ENCODE measurements at regions not wholly inside any gene's neighbourhood (a gene's known extent, or its start where the extent isn't known, plus 50 kb on each side); places are given as distances from the start of the nearest gene placed in this dataset.

DNA sequence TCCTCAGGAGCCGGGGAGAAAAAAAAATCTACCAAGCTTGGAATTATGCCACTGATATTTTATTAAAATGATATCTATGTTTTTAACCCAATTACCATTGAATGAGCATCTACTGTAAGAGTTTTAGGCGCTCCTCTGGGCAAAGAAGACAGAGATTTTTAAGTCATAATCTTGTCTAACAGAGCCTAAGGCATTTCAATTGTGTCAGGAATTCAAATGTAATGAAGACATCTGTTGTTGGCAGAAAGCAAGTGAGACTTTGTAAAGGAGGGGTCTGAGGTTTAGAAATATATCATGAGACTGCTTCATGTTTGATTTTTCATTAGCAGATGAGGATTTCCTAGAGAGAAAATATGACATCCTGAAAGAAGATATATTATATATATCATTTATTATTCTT lies 1158.1 kb downstream of the FSTL5 start:
- Histone ChIP-seq H3K79me2 (ENCODE audit: low read length) (no peaks in the 10 kb centered on the region), H3K4me3 (ENCODE audit: low read length) (no peak overlapping the region), H3K27me3 (ENCODE audit: low read depth, low read length) (no peaks in the 10 kb centered on the region), H3K4me2 (ENCODE audit: low read length) (no peak overlapping the region), H2AFZ (ENCODE audit: low read depth, low read length) (no peak overlapping the region), H3K27ac (ENCODE audit: low read length) (no peak overlapping the region), H3K4me1 (ENCODE audit: low read length) (no peaks in the 10 kb centered on the region), H3K36me3 (replicated peaks; ENCODE audit: low read depth, low read length) (no peaks in the 10 kb centered on the region), H4K20me1 (ENCODE audit: insufficient read depth, low read length) (no peaks in the 10 kb centered on the region), H3K9ac (ENCODE audit: low read length) (no peak overlapping the region), H3K9me3 (ENCODE audit: insufficient read depth, low read length) (no peaks in the 10 kb centered on the region)
- TF ChIP-seq EZH2phosphoT487 (IDR thresholded peaks at IDR 0.05; ENCODE audit: low read depth), result no peak
- TF ChIP-seq, protein P1, sequence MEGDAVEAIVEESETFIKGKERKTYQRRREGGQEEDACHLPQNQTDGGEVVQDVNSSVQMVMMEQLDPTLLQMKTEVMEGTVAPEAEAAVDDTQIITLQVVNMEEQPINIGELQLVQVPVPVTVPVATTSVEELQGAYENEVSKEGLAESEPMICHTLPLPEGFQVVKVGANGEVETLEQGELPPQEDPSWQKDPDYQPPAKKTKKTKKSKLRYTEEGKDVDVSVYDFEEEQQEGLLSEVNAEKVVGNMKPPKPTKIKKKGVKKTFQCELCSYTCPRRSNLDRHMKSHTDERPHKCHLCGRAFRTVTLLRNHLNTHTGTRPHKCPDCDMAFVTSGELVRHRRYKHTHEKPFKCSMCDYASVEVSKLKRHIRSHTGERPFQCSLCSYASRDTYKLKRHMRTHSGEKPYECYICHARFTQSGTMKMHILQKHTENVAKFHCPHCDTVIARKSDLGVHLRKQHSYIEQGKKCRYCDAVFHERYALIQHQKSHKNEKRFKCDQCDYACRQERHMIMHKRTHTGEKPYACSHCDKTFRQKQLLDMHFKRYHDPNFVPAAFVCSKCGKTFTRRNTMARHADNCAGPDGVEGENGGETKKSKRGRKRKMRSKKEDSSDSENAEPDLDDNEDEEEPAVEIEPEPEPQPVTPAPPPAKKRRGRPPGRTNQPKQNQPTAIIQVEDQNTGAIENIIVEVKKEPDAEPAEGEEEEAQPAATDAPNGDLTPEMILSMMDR (IDR thresholded peaks at IDR 0.05; ENCODE audit: low read depth, low read length), result no peak

DNA sequence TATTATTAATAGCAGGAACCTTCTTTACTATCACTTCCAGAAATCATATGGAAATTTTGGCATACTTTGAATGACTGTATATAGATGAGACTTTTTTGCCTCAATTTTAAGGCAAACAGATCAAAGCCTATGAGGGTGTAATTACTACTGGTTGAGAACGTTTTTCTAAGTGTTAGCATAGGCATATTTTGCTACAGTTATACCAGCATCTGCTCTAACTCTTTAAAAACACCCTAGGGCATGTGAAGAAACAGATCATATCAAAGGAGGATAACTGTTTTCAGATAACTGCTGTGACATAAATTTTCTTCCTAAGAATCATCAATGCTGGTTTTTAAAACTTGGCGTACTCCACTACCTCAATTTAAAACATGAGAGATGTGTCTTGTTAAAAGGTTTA lies 1155.3 kb downstream of the FSTL5 start:
- TF ChIP-seq, protein P1 (IDR thresholded peaks at IDR 0.05; ENCODE audit: low read depth, low read length), result no peak
- no peak for TF ChIP-seq EZH2phosphoT487 (IDR thresholded peaks at IDR 0.05; ENCODE audit: low read depth)
- no peaks in the 10 kb centered on the region for H3K79me2 ChIP-seq (ENCODE audit: low read length)
- H3K4me1 ChIP-seq (ENCODE audit: low read length), result no peaks in the 10 kb centered on the region
- H3K9me3 ChIP-seq (ENCODE audit: insufficient read depth, low read length), result no peaks in the 10 kb centered on the region
- no peaks in the 10 kb centered on the region for H3K27me3 ChIP-seq (ENCODE audit: low read depth, low read length)
- no peak overlapping the region for H2AFZ ChIP-seq (ENCODE audit: low read depth, low read length)
- H4K20me1 ChIP-seq (ENCODE audit: insufficient read depth, low read length), result no peaks in the 10 kb centered on the region
- no peak overlapping the region for H3K9ac ChIP-seq (ENCODE audit: low read length)
- H3K36me3 ChIP-seq (replicated peaks; ENCODE audit: low read depth, low read length), result no peaks in the 10 kb centered on the region
- H3K27ac ChIP-seq (ENCODE audit: low read length), result no peak overlapping the region
- no peak overlapping the region for H3K4me3 ChIP-seq (ENCODE audit: low read length)
- no peak overlapping the region for H3K4me2 ChIP-seq (ENCODE audit: low read length)

DNA sequence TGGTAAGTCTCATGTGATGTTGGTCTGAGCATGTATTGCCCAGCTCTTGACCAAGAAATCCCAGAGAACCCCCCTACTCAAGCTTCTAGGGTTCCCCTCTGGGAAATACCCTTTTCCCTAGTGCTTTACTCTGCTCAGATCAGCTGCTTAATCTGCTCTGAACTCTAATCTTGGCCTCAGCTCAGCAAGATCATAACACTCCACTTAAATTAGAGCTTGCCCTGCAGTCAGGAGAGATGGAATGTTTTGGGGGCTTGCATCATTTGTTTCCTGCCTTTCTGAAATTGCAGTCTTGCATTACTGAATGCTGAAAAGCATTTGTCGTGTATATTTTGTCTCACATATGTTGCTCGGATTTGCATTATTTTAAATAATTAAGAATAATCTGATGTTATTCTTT lies 1153.6 kb downstream of the FSTL5 start:
- Histone ChIP-seq H3K27me3 (ENCODE audit: low read depth, low read length) (no peaks in the 10 kb centered on the region), H3K4me1 (ENCODE audit: low read length) (no peaks in the 10 kb centered on the region), H3K4me2 (ENCODE audit: low read length) (no peak overlapping the region), H2AFZ (ENCODE audit: low read depth, low read length) (no peak overlapping the region), H3K9ac (ENCODE audit: low read length) (no peak overlapping the region), H3K4me3 (ENCODE audit: low read length) (no peak overlapping the region), H3K27ac (ENCODE audit: low read length) (no peak overlapping the region), H4K20me1 (ENCODE audit: insufficient read depth, low read length) (no peaks in the 10 kb centered on the region), H3K36me3 (replicated peaks; ENCODE audit: low read depth, low read length) (no peaks in the 10 kb centered on the region), H3K79me2 (ENCODE audit: low read length) (no peaks in the 10 kb centered on the region), H3K9me3 (ENCODE audit: insufficient read depth, low read length) (no peaks in the 10 kb centered on the region)
- TF ChIP-seq EZH2phosphoT487 (IDR thresholded peaks at IDR 0.05; ENCODE audit: low read depth), result no peak
- TF ChIP-seq, protein P1 (IDR thresholded peaks at IDR 0.05; ENCODE audit: low read depth, low read length), result no peak

Measured in OCI-LY3 (cell line).